ENCODE measurements at regions not wholly inside any gene's neighbourhood (a gene's known extent, or its start where the extent isn't known, plus 50 kb on each side); places are given as distances from the start of the nearest gene placed in this dataset.
"Not testable (repeated sequence)": the region's sequence is repeated elsewhere in the genome, so short reads cannot be mapped to it uniquely, and the experiment has no call there.

- no peak overlapping the region for H3K9ac ChIP-seq (ENCODE audit: low read depth, low read length)
- no peaks in the 10 kb centered on the region for H3K27me3 ChIP-seq (ENCODE audit: control insufficient read depth, insufficient read depth, low read length)
- no peaks in the 10 kb centered on the region for H3K9me3 ChIP-seq (ENCODE audit: control insufficient read depth, insufficient read depth, low read length)
- H3K27ac ChIP-seq (ENCODE audit: low read depth, low read length), result no peak overlapping the region
- no peak overlapping the region for H3K4me3 ChIP-seq (ENCODE audit: low read depth, low read length)
- no peaks in the 10 kb centered on the region for H3K4me1 ChIP-seq (ENCODE audit: control insufficient read depth, insufficient read depth, low read length)
- no peaks in the 10 kb centered on the region for H3K36me3 ChIP-seq (ENCODE audit: control insufficient read depth, insufficient read depth, low read length)
Observed at GRCh38 chr9:100794738-100795269, 216.9 kb downstream of the CAVIN4 start.

DNA sequence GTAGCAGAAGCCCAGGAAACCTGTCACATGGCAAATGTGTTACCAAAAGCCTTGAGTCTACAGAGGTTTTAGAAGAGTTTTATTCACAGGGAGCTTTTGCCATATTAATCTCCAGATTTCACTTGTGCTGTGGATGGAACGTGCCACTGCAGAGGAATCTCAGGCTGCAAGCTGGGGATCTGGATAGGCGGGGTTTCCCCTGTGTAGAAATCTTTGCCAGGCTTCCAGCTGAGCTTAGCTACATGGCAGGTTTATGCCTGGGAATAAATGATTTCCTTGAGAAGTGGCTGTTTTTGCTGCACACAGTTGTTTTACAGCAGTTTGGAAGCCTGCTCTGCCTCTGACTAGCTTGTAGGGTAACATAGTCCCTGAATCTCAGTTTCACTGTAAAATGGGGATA, 224.6 kb upstream of the PLPPR1 start:
- Histone ChIP-seq H3K4me3 (ENCODE audit: low read depth, low read length) (no peak overlapping the region), H3K9ac (ENCODE audit: low read depth, low read length) (no peak overlapping the region), H3K27me3 (ENCODE audit: control insufficient read depth, insufficient read depth, low read length) (no peaks in the 10 kb centered on the region), H3K36me3 (ENCODE audit: control insufficient read depth, insufficient read depth, low read length) (no peaks in the 10 kb centered on the region), H3K9me3 (ENCODE audit: control insufficient read depth, insufficient read depth, low read length) (no peaks in the 10 kb centered on the region), H3K27ac (ENCODE audit: low read depth, low read length) (no peak overlapping the region), H3K4me1 (ENCODE audit: control insufficient read depth, insufficient read depth, low read length) (no peaks in the 10 kb centered on the region)

GRCh38 chr9:100811643-100812042, 216.9 kb upstream of the PLPPR1 start:
- no peak overlapping the region for H3K4me3 ChIP-seq (ENCODE audit: low read depth, low read length)
- no peaks in the 10 kb centered on the region for H3K27me3 ChIP-seq (ENCODE audit: control insufficient read depth, insufficient read depth, low read length)
- no peak overlapping the region for H3K9ac ChIP-seq (ENCODE audit: low read depth, low read length)
- no peaks in the 10 kb centered on the region for H3K4me1 ChIP-seq (ENCODE audit: control insufficient read depth, insufficient read depth, low read length)
- H3K36me3 ChIP-seq (ENCODE audit: control insufficient read depth, insufficient read depth, low read length), result no peaks in the 10 kb centered on the region
- H3K9me3 ChIP-seq (ENCODE audit: control insufficient read depth, insufficient read depth, low read length), result peaks cover 11% of the 10 kb centered on the region; the same call in 1 of the 2 replicates
- H3K27ac ChIP-seq (ENCODE audit: low read depth, low read length), result no peak overlapping the region

DNA sequence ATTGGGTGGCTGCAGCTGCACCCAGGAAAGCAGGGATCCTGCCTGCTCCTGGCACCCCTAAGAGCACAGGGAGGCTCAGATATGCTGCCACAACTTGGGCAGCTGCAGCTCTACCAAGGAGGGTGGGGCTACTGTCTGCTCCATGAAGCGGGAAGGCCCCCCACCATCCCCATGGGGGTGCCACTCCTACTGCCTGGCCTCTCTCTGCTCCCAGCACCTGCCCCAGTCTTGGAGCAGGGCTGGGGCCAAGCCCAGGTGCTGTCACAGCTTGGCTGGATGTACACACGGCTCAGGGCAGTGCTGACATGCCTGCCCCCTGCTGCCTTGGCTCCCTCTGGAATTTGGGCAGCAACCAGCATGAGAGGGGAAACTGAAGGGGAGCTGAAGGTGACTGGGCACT, 214.7 kb upstream of the PLPPR1 start:
- no peak overlapping the region for H3K9ac ChIP-seq (ENCODE audit: low read depth, low read length)
- peaks cover 11% of the 10 kb centered on the region for H3K9me3 ChIP-seq (ENCODE audit: control insufficient read depth, insufficient read depth, low read length)
- no peaks in the 10 kb centered on the region for H3K4me1 ChIP-seq (ENCODE audit: control insufficient read depth, insufficient read depth, low read length)
- H3K4me3 ChIP-seq (ENCODE audit: low read depth, low read length), result no peak overlapping the region
- no peaks in the 10 kb centered on the region for H3K27me3 ChIP-seq (ENCODE audit: control insufficient read depth, insufficient read depth, low read length)
- no peak overlapping the region for H3K27ac ChIP-seq (ENCODE audit: low read depth, low read length)
- H3K36me3 ChIP-seq (ENCODE audit: control insufficient read depth, insufficient read depth, low read length), result no peaks in the 10 kb centered on the region

GRCh38 chr9:100819980-100820379, 208.5 kb upstream of the PLPPR1 start:
- Histone ChIP-seq H3K9me3 (ENCODE audit: control insufficient read depth, insufficient read depth, low read length) (no peaks in the 10 kb centered on the region; the same call in 1 of the 2 replicates), H3K27ac (ENCODE audit: low read depth, low read length) (no peak overlapping the region), H3K9ac (ENCODE audit: low read depth, low read length) (no peak overlapping the region), H3K27me3 (ENCODE audit: control insufficient read depth, insufficient read depth, low read length) (no peaks in the 10 kb centered on the region), H3K4me1 (ENCODE audit: control insufficient read depth, insufficient read depth, low read length) (no peaks in the 10 kb centered on the region), H3K4me3 (ENCODE audit: low read depth, low read length) (no peak overlapping the region), H3K36me3 (ENCODE audit: control insufficient read depth, insufficient read depth, low read length) (no peaks in the 10 kb centered on the region)

DNA sequence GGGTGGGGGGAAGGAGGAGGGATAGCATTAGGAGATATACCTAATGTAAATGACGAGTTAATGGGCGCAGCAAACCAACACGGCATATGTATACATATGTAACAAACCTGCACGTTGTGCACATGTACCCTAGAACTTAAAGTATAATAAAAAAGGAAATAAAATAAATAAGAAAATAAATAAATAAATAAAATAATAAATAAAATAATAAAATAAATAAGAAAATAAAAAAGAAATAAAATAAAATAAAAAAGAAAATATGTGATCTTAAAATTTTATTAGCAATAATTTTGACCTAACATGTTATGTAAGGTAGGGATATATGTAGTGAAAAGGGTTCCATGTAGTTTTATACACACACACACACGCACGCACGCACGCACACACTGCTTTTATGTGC, 195.5 kb upstream of the PLPPR1 start:
- not testable (repeated sequence) for H3K9me3 ChIP-seq (ENCODE audit: control insufficient read depth, insufficient read depth, low read length); H3K4me3 ChIP-seq (ENCODE audit: low read depth, low read length); H3K4me1 ChIP-seq (ENCODE audit: control insufficient read depth, insufficient read depth, low read length); H3K9ac ChIP-seq (ENCODE audit: low read depth, low read length); H3K36me3 ChIP-seq (ENCODE audit: control insufficient read depth, insufficient read depth, low read length); H3K27ac ChIP-seq (ENCODE audit: low read depth, low read length); H3K27me3 ChIP-seq (ENCODE audit: control insufficient read depth, insufficient read depth, low read length)

DNA sequence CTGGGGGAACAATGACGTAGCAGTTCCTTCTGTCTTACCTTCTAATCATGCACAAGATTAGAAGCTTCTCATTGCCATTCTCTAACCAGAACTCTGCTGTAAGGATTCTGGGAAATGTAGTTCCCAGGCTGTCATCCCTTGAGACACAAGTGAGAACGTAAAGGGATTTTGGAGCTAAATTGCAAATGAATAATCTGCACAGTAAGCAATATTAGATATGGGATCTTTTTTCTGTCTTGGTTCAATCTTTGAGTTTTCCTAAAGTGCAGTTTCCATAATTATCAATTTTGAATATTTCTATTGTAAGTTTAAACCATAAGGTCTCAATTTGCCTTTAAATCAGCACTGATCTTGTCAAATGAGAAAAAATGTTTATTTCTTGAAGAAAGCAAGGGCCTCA, 189.7 kb upstream of the PLPPR1 start:
- H3K9me3 ChIP-seq (ENCODE audit: control insufficient read depth, insufficient read depth, low read length), result no peaks in the 10 kb centered on the region
- H3K9ac ChIP-seq (ENCODE audit: low read depth, low read length), result no peak overlapping the region
- no peaks in the 10 kb centered on the region for H3K27me3 ChIP-seq (ENCODE audit: control insufficient read depth, insufficient read depth, low read length)
- H3K27ac ChIP-seq (ENCODE audit: low read depth, low read length), result no peak overlapping the region
- no peaks in the 10 kb centered on the region for H3K4me1 ChIP-seq (ENCODE audit: control insufficient read depth, insufficient read depth, low read length)
- no peak overlapping the region for H3K4me3 ChIP-seq (ENCODE audit: low read depth, low read length)
- no peaks in the 10 kb centered on the region for H3K36me3 ChIP-seq (ENCODE audit: control insufficient read depth, insufficient read depth, low read length)

GRCh38 chr9:100848726-100849125, 179.8 kb upstream of the PLPPR1 start:
- no peak overlapping the region for H3K9ac ChIP-seq (ENCODE audit: low read depth, low read length)
- no peaks in the 10 kb centered on the region for H3K4me1 ChIP-seq (ENCODE audit: control insufficient read depth, insufficient read depth, low read length)
- H3K9me3 ChIP-seq (ENCODE audit: control insufficient read depth, insufficient read depth, low read length), result no peaks in the 10 kb centered on the region
- no peak overlapping the region for H3K4me3 ChIP-seq (ENCODE audit: low read depth, low read length)
- no peaks in the 10 kb centered on the region for H3K27me3 ChIP-seq (ENCODE audit: control insufficient read depth, insufficient read depth, low read length)
- H3K27ac ChIP-seq (ENCODE audit: low read depth, low read length), result no peak overlapping the region
- no peaks in the 10 kb centered on the region for H3K36me3 ChIP-seq (ENCODE audit: control insufficient read depth, insufficient read depth, low read length)

GRCh38 chr9:100852088-100852487, 176.4 kb upstream of the PLPPR1 start:
- Histone ChIP-seq H3K27ac (ENCODE audit: low read depth, low read length) (no peak overlapping the region), H3K4me3 (ENCODE audit: low read depth, low read length) (no peak overlapping the region), H3K9ac (ENCODE audit: low read depth, low read length) (no peak overlapping the region), H3K27me3 (ENCODE audit: control insufficient read depth, insufficient read depth, low read length) (no peaks in the 10 kb centered on the region), H3K4me1 (ENCODE audit: control insufficient read depth, insufficient read depth, low read length) (no peaks in the 10 kb centered on the region), H3K9me3 (ENCODE audit: control insufficient read depth, insufficient read depth, low read length) (no peaks in the 10 kb centered on the region), H3K36me3 (ENCODE audit: control insufficient read depth, insufficient read depth, low read length) (no peaks in the 10 kb centered on the region)

DNA sequence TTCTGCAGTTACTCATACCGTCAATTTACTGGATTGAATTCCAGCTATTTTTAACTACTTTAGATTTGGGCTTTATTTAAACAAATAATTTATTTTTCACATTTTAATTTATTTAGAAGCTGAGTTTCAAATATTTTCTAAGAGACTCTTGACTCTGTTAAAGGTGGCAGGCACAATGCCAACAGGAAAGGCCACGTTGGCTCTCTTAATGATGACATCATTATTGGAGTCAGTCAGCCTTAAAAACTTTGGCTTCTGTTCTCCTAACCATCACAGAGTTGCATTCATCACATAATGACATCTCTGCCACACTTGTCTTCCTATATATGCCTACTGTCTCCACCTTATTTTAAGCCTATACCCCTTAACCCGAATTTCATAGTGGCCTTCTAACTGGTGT, 172.3 kb upstream of the PLPPR1 start:
- H3K9me3 ChIP-seq (ENCODE audit: control insufficient read depth, insufficient read depth, low read length), result no peaks in the 10 kb centered on the region
- no peak overlapping the region for H3K9ac ChIP-seq (ENCODE audit: low read depth, low read length)
- H3K4me3 ChIP-seq (ENCODE audit: low read depth, low read length), result no peak overlapping the region
- H3K27me3 ChIP-seq (ENCODE audit: control insufficient read depth, insufficient read depth, low read length), result no peaks in the 10 kb centered on the region
- H3K4me1 ChIP-seq (ENCODE audit: control insufficient read depth, insufficient read depth, low read length), result no peaks in the 10 kb centered on the region
- no peak overlapping the region for H3K27ac ChIP-seq (ENCODE audit: low read depth, low read length)
- no peaks in the 10 kb centered on the region for H3K36me3 ChIP-seq (ENCODE audit: control insufficient read depth, insufficient read depth, low read length)

DNA sequence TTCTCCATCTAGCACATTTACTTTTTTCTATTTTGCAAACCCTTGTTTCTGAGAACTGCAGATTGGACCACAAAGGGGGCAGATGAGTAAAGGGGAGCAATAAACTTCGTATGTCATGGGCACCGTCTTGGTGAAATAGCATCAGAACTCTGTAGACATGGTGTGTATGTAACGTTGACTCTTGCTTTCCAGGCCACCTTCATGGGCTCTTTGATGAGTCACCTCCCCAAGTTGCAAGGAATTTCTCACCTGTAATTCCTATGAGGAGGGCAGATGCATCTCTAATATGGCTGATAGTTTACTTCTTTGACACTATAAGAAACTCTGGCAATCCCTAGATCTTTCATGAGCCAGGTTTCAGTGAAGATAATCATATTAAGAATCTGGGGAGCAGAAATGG, 163.4 kb upstream of the PLPPR1 start:
- H3K27ac ChIP-seq (ENCODE audit: low read depth, low read length), result no peak overlapping the region
- H3K36me3 ChIP-seq (ENCODE audit: control insufficient read depth, insufficient read depth, low read length), result no peaks in the 10 kb centered on the region
- H3K27me3 ChIP-seq (ENCODE audit: control insufficient read depth, insufficient read depth, low read length), result no peaks in the 10 kb centered on the region
- no peaks in the 10 kb centered on the region for H3K4me1 ChIP-seq (ENCODE audit: control insufficient read depth, insufficient read depth, low read length)
- H3K4me3 ChIP-seq (ENCODE audit: low read depth, low read length), result no peak overlapping the region
- 0 out of 2 replicates have a peak, but pooled peaks cover 3% of the 10 kb centered on the region for H3K9me3 ChIP-seq (ENCODE audit: control insufficient read depth, insufficient read depth, low read length)
- no peak overlapping the region for H3K9ac ChIP-seq (ENCODE audit: low read depth, low read length)

DNA sequence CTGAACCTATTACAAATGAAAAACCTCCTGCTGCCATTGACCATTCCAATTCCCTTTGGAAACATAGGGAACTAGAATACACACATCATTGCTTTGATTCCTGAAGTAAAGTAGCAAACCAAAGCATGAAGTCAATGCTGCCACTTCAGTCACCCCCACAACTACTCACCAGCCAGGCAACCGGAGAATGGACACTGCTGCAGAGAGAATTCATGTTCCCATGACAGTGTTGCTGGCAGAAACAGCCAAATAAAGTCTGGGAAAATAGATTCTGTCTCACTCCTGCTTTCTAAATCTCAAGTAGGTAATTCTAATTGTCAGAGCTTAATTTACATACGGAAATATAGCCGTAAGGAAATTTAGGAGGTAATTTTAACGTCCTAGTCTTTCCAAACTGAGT, 162.9 kb upstream of the PLPPR1 start:
- no peak overlapping the region for H3K9ac ChIP-seq (ENCODE audit: low read depth, low read length)
- no peak overlapping the region for H3K4me3 ChIP-seq (ENCODE audit: low read depth, low read length)
- no peak overlapping the region for H3K27ac ChIP-seq (ENCODE audit: low read depth, low read length)
- H3K9me3 ChIP-seq (ENCODE audit: control insufficient read depth, insufficient read depth, low read length), result 0 out of 2 replicates have a peak, but pooled peaks cover 3% of the 10 kb centered on the region
- H3K27me3 ChIP-seq (ENCODE audit: control insufficient read depth, insufficient read depth, low read length), result no peaks in the 10 kb centered on the region
- H3K36me3 ChIP-seq (ENCODE audit: control insufficient read depth, insufficient read depth, low read length), result no peaks in the 10 kb centered on the region
- no peaks in the 10 kb centered on the region for H3K4me1 ChIP-seq (ENCODE audit: control insufficient read depth, insufficient read depth, low read length)

All from HUES48 (cell line).